ENCODE measurements at regions not wholly inside any gene's neighbourhood (a gene's known extent, or its start where the extent isn't known, plus 50 kb on each side); places are given as distances from the start of the nearest gene placed in this dataset.

DNA sequence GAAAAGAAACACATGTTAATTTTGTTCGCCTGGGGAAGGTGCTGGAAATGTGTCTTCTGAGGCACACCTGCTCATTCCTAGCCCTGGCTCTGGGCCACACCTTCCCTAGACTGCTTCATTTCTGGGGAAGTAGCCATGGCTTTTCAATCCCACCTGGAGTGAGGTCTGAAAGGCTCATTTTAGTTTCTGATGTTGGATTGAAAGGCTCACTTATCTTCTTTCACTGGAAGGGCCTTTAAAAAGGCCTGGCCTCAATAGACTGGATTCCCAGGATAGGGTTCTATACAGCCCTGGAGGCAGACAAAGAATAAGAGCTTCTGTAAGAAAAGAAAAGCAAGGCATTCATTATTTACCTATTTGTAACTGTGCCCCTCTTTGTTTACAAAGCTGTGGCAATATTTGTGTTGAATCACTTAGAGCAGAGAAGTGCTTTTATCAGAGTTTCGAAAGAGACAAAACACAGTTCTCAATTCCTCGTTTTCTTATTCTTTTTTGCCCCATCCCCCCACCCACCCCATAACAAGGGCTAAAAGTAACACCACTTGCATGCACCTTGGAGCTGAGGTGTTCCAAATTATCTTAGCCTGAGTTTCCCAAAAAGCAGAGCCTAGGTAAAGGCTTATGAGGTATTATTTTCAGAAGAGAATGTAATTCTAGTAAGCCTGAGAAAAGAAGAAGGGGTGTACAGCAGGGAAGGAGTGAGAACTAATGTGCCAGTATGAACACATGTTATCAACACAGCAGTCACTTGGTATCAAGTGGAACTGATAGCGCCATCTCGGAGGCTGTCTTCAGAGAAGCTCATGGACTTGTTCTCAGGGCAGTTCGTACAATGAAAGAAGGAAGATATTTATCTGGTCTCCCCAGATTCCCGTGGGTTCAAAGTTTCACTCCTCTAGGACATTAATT, 413.1 kb downstream of the KCTD16 start:
- Histone ChIP-seq H3K79me2 (ENCODE audit: control insufficient read depth, insufficient read depth, low read length) (no peaks in the 10 kb centered on the region), H4K20me1 (replicated peaks; ENCODE audit: control insufficient read depth, insufficient read depth, low read length) (no peaks in the 10 kb centered on the region), H3K9me1 (ENCODE audit: control insufficient read depth, insufficient read depth, low read length) (no peaks in the 10 kb centered on the region), H3K27me3 (ENCODE audit: control insufficient read depth in 2 of 2, insufficient read depth in 2 of 2, low read length in 2 of 2) (no peaks in the 10 kb centered on the region), H2AFZ (ENCODE audit: low read depth, low read length) (no peak overlapping the region), H3K4me1 (replicated peaks in 1 of 2; ENCODE audit: control insufficient read depth in 2 of 2, insufficient read depth in 2 of 2, low read length in 2 of 2) (no peaks in the 10 kb centered on the region), H3K36me3 (ENCODE audit: control insufficient read depth, insufficient read depth, low read length) (no peaks in the 10 kb centered on the region), H3K9ac (ENCODE audit: insufficient read depth in 1 of 2, low read depth in 2 of 2, low read length in 2 of 2) (no peak overlapping the region), H3K27ac (ENCODE audit: extremely low read depth, low read depth, low read length) (no peak overlapping the region), H3K4me2 (ENCODE audit: insufficient read depth, low read length) (no peak overlapping the region), H3K9me3 (replicated peaks; ENCODE audit: control insufficient read depth, insufficient read depth, low read depth, low read length) (no peaks in the 10 kb centered on the region), H3K4me3 (no peak overlapping the region)
- no TSS peak for BruUV-seq (replicated peaks)
- POLR2A ChIA-PET = no interaction called here
- FAIRE-seq (no peak), DNase-seq (ENCODE audit: extremely low read depth in 1 of 4, low spot score in 3 of 4) (no peak), ATAC-seq (no peak)
- WGBS (ENCODE audit: insufficient coverage, low coverage, missing lambda C conversion rate) = 2% methylated on average over 7 of the region's 7 CpGs
- CTCF ChIA-PET (ENCODE audit: low intra/inter-chr PET ratio) = no interaction called here
- intact Hi-C loops (cut with micrococcal nuclease) = no loop called here
- in situ Hi-C loops (cut with MboI) = no loop called here
- TF ChIP-seq CREB1 (IDR thresholded peaks at IDR 0.05) (no peak), CREB1 (CRISPR knock-in tag; IDR thresholded peaks at IDR 0.05) (no peak), SIRT6 (IDR thresholded peaks at IDR 0.05; ENCODE audit: low read depth, low read length) (no peak), HNRNPK (IDR thresholded peaks at IDR 0.05; ENCODE audit: low read depth, low read length, poor library complexity, severe bottlenecking) (no peak), CBFA2T3 (IDR thresholded peaks at IDR 0.05) (no peak), SOX6 (IDR thresholded peaks at IDR 0.05) (no peak), FOXK1 (CRISPR knock-in tag; IDR thresholded peaks at IDR 0.05; ENCODE audit: borderline replicate concordance) (no peak), SLC30A9 (CRISPR knock-in tag; IDR thresholded peaks at IDR 0.05) (no peak), ZSCAN29 (IDR thresholded peaks at IDR 0.05) (no peak)
- TF ChIP-seq, protein P1, sequence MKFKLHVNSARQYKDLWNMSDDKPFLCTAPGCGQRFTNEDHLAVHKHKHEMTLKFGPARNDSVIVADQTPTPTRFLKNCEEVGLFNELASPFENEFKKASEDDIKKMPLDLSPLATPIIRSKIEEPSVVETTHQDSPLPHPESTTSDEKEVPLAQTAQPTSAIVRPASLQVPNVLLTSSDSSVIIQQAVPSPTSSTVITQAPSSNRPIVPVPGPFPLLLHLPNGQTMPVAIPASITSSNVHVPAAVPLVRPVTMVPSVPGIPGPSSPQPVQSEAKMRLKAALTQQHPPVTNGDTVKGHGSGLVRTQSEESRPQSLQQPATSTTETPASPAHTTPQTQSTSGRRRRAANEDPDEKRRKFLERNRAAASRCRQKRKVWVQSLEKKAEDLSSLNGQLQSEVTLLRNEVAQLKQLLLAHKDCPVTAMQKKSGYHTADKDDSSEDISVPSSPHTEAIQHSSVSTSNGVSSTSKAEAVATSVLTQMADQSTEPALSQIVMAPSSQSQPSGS (CRISPR knock-in tag; IDR thresholded peaks at IDR 0.05) = no peak
- TF ChIP-seq, protein P2, sequence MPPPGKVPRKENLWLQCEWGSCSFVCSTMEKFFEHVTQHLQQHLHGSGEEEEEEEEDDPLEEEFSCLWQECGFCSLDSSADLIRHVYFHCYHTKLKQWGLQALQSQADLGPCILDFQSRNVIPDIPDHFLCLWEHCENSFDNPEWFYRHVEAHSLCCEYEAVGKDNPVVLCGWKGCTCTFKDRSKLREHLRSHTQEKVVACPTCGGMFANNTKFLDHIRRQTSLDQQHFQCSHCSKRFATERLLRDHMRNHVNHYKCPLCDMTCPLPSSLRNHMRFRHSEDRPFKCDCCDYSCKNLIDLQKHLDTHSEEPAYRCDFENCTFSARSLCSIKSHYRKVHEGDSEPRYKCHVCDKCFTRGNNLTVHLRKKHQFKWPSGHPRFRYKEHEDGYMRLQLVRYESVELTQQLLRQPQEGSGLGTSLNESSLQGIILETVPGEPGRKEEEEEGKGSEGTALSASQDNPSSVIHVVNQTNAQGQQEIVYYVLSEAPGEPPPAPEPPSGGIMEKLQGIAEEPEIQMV (tag; conservative IDR thresholded peaks at IDR 0.05; ENCODE audit: low read depth) = no peak

Data from K562 (cell line).